SU-DHL-6 (cell line): ENCODE measurements at regions not wholly inside any gene's neighbourhood (a gene's known extent, or its start where the extent isn't known, plus 50 kb on each side); places are given as distances from the start of the nearest gene placed in this dataset.

Experiments used
- CTCF ChIP-seq: fragments of 200-600 bp; sonication (generic); IDR thresholded peaks from one replicate; pipeline ENCODE4 v1.5.1; 2017; ENCODE audit warnings: antibody characterized with exemption, mild to moderate bottlenecking, low read length, moderate library complexity; ENCODE audit not compliant: insufficient read depth, poor library complexity, severe bottlenecking
- EZH2phosphoT487 ChIP-seq: fragments of 200-600 bp; sonication (generic), shearing (Covaris generic); conservative IDR thresholded peaks from 2 replicates; pipeline ENCODE4 v1.6.1; 2018; ENCODE audit warnings: mild to moderate bottlenecking, antibody characterized with exemption, low read length, moderate library complexity, mixed read lengths

- TF ChIP-seq CTCF: no peak
- TF ChIP-seq EZH2phosphoT487: no peak
These were observed 499.2 kb upstream of the SALL3 start for GRCh38 chr18:78480262-78481054.
